HG03196 (cell line): ENCODE measurements at regions not wholly inside any gene's neighbourhood (a gene's known extent, or its start where the extent isn't known, plus 50 kb on each side); places are given as distances from the start of the nearest gene placed in this dataset.
A peak's percentile ranks its signal among the peaks of the same experiment; 100 is the strongest.
"Not testable (repeated sequence)": the region's sequence is repeated elsewhere in the genome, so short reads cannot be mapped to it uniquely, and the experiment has no call there.

Experiments used
- ATAC-seq: cut with Tn5 transposase; IDR thresholded peaks from one replicate; pipeline ENCODE4 v1.9.1; 2021; ENCODE audit not compliant: unreplicated experiment

GRCh38 chr12:47351526-47351925 lies 271.8 kb upstream of the AMIGO2 start:
- no peak for ATAC-seq

GRCh38 chr12:47350062-47350408 lies 270.3 kb upstream of the AMIGO2 start:
- ATAC-seq = no peak

- no peak for ATAC-seq
These were observed 269.6 kb upstream of the AMIGO2 start for GRCh38 chr12:47349137-47350061.

- ATAC-seq = no peak
These were observed 268.4 kb upstream of the AMIGO2 start for GRCh38 chr12:47348206-47348605.

- ATAC-seq = no peak
These were observed 266.7 kb upstream of the AMIGO2 start for GRCh38 chr12:47346251-47347019.

GRCh38 chr12:47343684-47344567 lies 264.2 kb upstream of the AMIGO2 start:
- ATAC-seq = no peak

GRCh38 chr12:47340411-47341015 lies 260.8 kb upstream of the AMIGO2 start:
- ATAC-seq = no peak

- ATAC-seq = no peak
These were observed 257.8 kb upstream of the AMIGO2 start for GRCh38 chr12:47337581-47337980.

GRCh38 chr12:47333271-47333858 lies 253.6 kb upstream of the AMIGO2 start:
- not testable (repeated sequence) for ATAC-seq

- ATAC-seq = no peak
These were observed 249.2 kb upstream of the AMIGO2 start for GRCh38 chr12:47328831-47329545.

- no peak for ATAC-seq
These were observed 246.4 kb upstream of the AMIGO2 start for GRCh38 chr12:47326190-47326589.

GRCh38 chr12:47323802-47324201 lies 244.0 kb upstream of the AMIGO2 start:
- ATAC-seq = no peak

GRCh38 chr12:47321436-47321835 lies 241.7 kb upstream of the AMIGO2 start:
- no peak for ATAC-seq

GRCh38 chr12:47319746-47320145 lies 240.0 kb upstream of the AMIGO2 start:
- no peak for ATAC-seq

- no peak for ATAC-seq
These were observed 239.2 kb upstream of the AMIGO2 start for GRCh38 chr12:47318963-47319362.

- peak; percentile 47 for ATAC-seq
These were observed 237.6 kb upstream of the AMIGO2 start for GRCh38 chr12:47317175-47317915.

GRCh38 chr12:47316609-47317049 lies 236.9 kb upstream of the AMIGO2 start:
- ATAC-seq = no peak

- no peak for ATAC-seq
These were observed 235.2 kb upstream of the AMIGO2 start for GRCh38 chr12:47314996-47315395.
